GM19239 (cell line): ENCODE measurements at regions not wholly inside any gene's neighbourhood (a gene's known extent, or its start where the extent isn't known, plus 50 kb on each side); places are given as distances from the start of the nearest gene placed in this dataset.

Experiments used
- DNase-seq: peaks from one replicate; pipeline ENCODE4 v3.0.0; 2011; ENCODE audit warnings: low spot score; ENCODE audit not compliant: insufficient read length
- FAIRE-seq: peaks from 2 replicates; lab custom pipeline; 2011; peaks lifted over from hg19 to GRCh38; lab: Jason Lieb, UNC

GRCh38 chr16:6558661-6559060 lies 774.0 kb upstream of the RBFOX1 start:
- FAIRE-seq (no peak), DNase-seq (no peak)

- FAIRE-seq (no peak), DNase-seq (no peak)
These were observed 774.5 kb upstream of the RBFOX1 start for GRCh38 chr16:6558126-6558525.

- FAIRE-seq (no peak), DNase-seq (no peak)
These were observed 775.2 kb upstream of the RBFOX1 start for GRCh38 chr16:6557353-6558023.

- FAIRE-seq (no peak), DNase-seq (no peak)
These were observed 783.2 kb upstream of the RBFOX1 start for GRCh38 chr16:6549415-6549814.

GRCh38 chr16:6548507-6548906 lies 784.1 kb upstream of the RBFOX1 start:
- FAIRE-seq (no peak), DNase-seq (no peak)

- DNase-seq (no peak), FAIRE-seq (no peak)
These were observed 785.5 kb upstream of the RBFOX1 start for GRCh38 chr16:6547131-6547530.

GRCh38 chr16:6545329-6545728 lies 787.3 kb upstream of the RBFOX1 start:
- DNase-seq (no peak), FAIRE-seq (no peak)

GRCh38 chr16:6541267-6541666 lies 791.4 kb upstream of the RBFOX1 start:
- no peak for FAIRE-seq

GRCh38 chr16:6536411-6536810 lies 796.2 kb upstream of the RBFOX1 start:
- DNase-seq (no peak), FAIRE-seq (no peak)

More at GRCh38 chr16:6541267-6541666, 791.4 kb upstream of the RBFOX1 start:
- no peak for DNase-seq

GRCh38 chr16:6531067-6531466 lies 801.6 kb upstream of the RBFOX1 start:
- DNase-seq, result no peak
- FAIRE-seq, result no peak

GRCh38 chr16:6528217-6528616 lies 804.4 kb upstream of the RBFOX1 start:
- FAIRE-seq, result no peak
- no peak for DNase-seq

- DNase-seq (no peak), FAIRE-seq (no peak)
These were observed 805.0 kb upstream of the RBFOX1 start for GRCh38 chr16:6527646-6528045.

GRCh38 chr16:6524501-6524900 lies 808.1 kb upstream of the RBFOX1 start:
- DNase-seq (no peak), FAIRE-seq (no peak)

- no peak for FAIRE-seq
- no peak for DNase-seq
These were observed 815.5 kb upstream of the RBFOX1 start for GRCh38 chr16:6517020-6517720.

GRCh38 chr16:6512512-6512911 lies 820.1 kb upstream of the RBFOX1 start:
- no peak for FAIRE-seq
- DNase-seq, result no peak

GRCh38 chr16:6510261-6510660 lies 822.4 kb upstream of the RBFOX1 start:
- FAIRE-seq, result no peak

GRCh38 chr16:6499413-6499812 lies 833.2 kb upstream of the RBFOX1 start:
- FAIRE-seq (no peak), DNase-seq (no peak)

More at GRCh38 chr16:6510261-6510660, 822.4 kb upstream of the RBFOX1 start:
- DNase-seq, result no peak

GRCh38 chr16:6498858-6499257 lies 833.8 kb upstream of the RBFOX1 start:
- FAIRE-seq, result no peak
- DNase-seq, result no peak

- FAIRE-seq, result no peak
These were observed 835.6 kb upstream of the RBFOX1 start for GRCh38 chr16:6496996-6497395.

GRCh38 chr16:6495486-6496210 lies 837.0 kb upstream of the RBFOX1 start:
- no peak for FAIRE-seq
- DNase-seq, result no peak

More at GRCh38 chr16:6496996-6497395, 835.6 kb upstream of the RBFOX1 start:
- no peak for DNase-seq

GRCh38 chr16:6494716-6495115 lies 837.9 kb upstream of the RBFOX1 start:
- DNase-seq (no peak), FAIRE-seq (no peak)
